Calu3 (cell line): ENCODE measurements at regions not wholly inside any gene's neighbourhood (a gene's known extent, or its start where the extent isn't known, plus 50 kb on each side); places are given as distances from the start of the nearest gene placed in this dataset.

Experiments
- BruUV-seq: library from RNA; stranded (reverse); fragments of 400-500 nt; replicated peaks from 2 replicates; lab custom pipeline; 2021; lab: Mats Ljungman, UMichigan
- CTCF ChIA-PET: fragments of 300-600 bp; sonication (Branson Sonifier 250); formaldehyde crosslinking; loops from one replicate; lab custom pipeline; 2022; ENCODE audit warnings: antibody characterized with exemption; lab: Charles Lee
- DNase-seq: peaks from one replicate; pipeline ENCODE4 v3.0.0; 2022
- H3K27ac Mint-ChIP-seq: one replicate; pipeline ENCODE4 v1.8.0; 2022; ENCODE audit warnings: mixed read lengths; ENCODE audit not compliant: unreplicated experiment
- H3K27me3 Mint-ChIP-seq: one replicate; pipeline ENCODE4 v1.8.0; 2022; ENCODE audit warnings: mixed read lengths; ENCODE audit not compliant: unreplicated experiment
- H3K36me3 Mint-ChIP-seq: one replicate; pipeline ENCODE4 v1.8.0; 2022; ENCODE audit warnings: mild to moderate bottlenecking, moderate library complexity, mixed read lengths; ENCODE audit not compliant: insufficient read depth, unreplicated experiment
- H3K4me1 Mint-ChIP-seq: one replicate; pipeline ENCODE4 v1.8.0; 2022; ENCODE audit warnings: mild to moderate bottlenecking, low read depth, mixed read lengths; ENCODE audit not compliant: unreplicated experiment
- H3K4me3 Mint-ChIP-seq: one replicate; pipeline ENCODE4 v1.8.0; 2022; ENCODE audit warnings: mild to moderate bottlenecking, low read depth, moderate library complexity, mixed read lengths; ENCODE audit not compliant: unreplicated experiment
- H3K9me3 Mint-ChIP-seq: one replicate; pipeline ENCODE4 v1.8.0; 2022; ENCODE audit warnings: low read depth, mixed read lengths; ENCODE audit not compliant: unreplicated experiment
- intact Hi-C: fragments of 100-400 bp; cut with micrococcal nuclease; formaldehyde crosslinking; loops from one replicate; pipeline ENCODE4 v1.10.0; 2022; ENCODE audit not compliant: unreplicated experiment
- TF ChIP-seq, protein P1 (sequence below): fragments of 200-600 bp; IDR thresholded peaks from one replicate; pipeline ENCODE4 v1.8.0; 2022; ENCODE audit warnings: antibody characterized with exemption; ENCODE audit not compliant: unreplicated experiment

DNA sequence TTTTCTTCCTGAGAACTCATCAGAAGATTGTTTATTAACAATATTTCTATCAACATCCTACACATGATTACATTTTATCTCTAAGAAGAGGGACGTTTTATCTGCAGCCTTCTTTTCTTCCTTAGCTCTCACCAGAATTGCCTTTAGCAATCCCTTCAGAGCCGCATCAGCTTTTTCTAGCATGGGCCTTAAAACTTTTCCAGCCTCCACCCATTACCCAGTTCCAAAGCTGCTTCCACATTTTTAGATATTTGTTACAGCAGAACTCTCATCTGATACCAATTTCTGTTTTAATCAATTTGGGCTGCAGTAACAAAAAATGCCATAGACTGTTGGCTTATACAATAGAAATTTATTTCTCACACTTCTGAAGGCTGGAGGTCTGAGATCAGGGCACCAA lies 281.5 kb downstream of the THBS2 start:
- H3K9me3 Mint-ChIP-seq = no peaks in the 10 kb centered on the region
- DNase-seq = no peak
- H3K4me3 Mint-ChIP-seq = no peak overlapping the region
- BruUV-seq = no TSS peak
- no peak overlapping the region for H3K27ac Mint-ChIP-seq
- CTCF ChIA-PET = no interaction called here
- H3K4me1 Mint-ChIP-seq = peaks cover 14% of the 10 kb centered on the region
- peaks cover 6% of the 10 kb centered on the region for H3K36me3 Mint-ChIP-seq
- intact Hi-C loops = no loop called here
- TF ChIP-seq, protein P1, sequence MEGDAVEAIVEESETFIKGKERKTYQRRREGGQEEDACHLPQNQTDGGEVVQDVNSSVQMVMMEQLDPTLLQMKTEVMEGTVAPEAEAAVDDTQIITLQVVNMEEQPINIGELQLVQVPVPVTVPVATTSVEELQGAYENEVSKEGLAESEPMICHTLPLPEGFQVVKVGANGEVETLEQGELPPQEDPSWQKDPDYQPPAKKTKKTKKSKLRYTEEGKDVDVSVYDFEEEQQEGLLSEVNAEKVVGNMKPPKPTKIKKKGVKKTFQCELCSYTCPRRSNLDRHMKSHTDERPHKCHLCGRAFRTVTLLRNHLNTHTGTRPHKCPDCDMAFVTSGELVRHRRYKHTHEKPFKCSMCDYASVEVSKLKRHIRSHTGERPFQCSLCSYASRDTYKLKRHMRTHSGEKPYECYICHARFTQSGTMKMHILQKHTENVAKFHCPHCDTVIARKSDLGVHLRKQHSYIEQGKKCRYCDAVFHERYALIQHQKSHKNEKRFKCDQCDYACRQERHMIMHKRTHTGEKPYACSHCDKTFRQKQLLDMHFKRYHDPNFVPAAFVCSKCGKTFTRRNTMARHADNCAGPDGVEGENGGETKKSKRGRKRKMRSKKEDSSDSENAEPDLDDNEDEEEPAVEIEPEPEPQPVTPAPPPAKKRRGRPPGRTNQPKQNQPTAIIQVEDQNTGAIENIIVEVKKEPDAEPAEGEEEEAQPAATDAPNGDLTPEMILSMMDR = no peak
- no peaks in the 10 kb centered on the region for H3K27me3 Mint-ChIP-seq

GRCh38 chr6:168971549-168971948 lies 282.1 kb downstream of the THBS2 start:
- Mint-ChIP-seq H3K36me3 (peaks cover 6% of the 10 kb centered on the region), H3K27me3 (no peaks in the 10 kb centered on the region)

GRCh38 chr6:168968801-168969200 lies 284.8 kb downstream of the THBS2 start:
- Mint-ChIP-seq H3K9me3 (no peaks in the 10 kb centered on the region), H3K27ac (no peak overlapping the region), H3K4me3 (no peak overlapping the region), H3K27me3 (no peaks in the 10 kb centered on the region), H3K36me3 (peaks cover 6% of the 10 kb centered on the region), H3K4me1 (peaks cover 14% of the 10 kb centered on the region)
- intact Hi-C loops = no loop called here
- BruUV-seq = no TSS peak
- no peak for DNase-seq
- TF ChIP-seq, protein P1 = no peak
- CTCF ChIA-PET = no interaction called here

More at GRCh38 chr6:168971549-168971948, 282.1 kb downstream of the THBS2 start:
- no TSS peak for BruUV-seq
- DNase-seq = no peak
- Mint-ChIP-seq H3K9me3 (no peaks in the 10 kb centered on the region), H3K27ac (no peak overlapping the region), H3K4me1 (peaks cover 14% of the 10 kb centered on the region), H3K4me3 (no peak overlapping the region)
- CTCF ChIA-PET = no interaction called here
- intact Hi-C loops = no loop called here
- TF ChIP-seq, protein P1 = no peak

- TF ChIP-seq, protein P1 = no peak
- Mint-ChIP-seq H3K27ac (peak overlapping the region; percentile 77), H3K27me3 (no peaks in the 10 kb centered on the region), H3K36me3 (peaks cover 6% of the 10 kb centered on the region), H3K4me3 (no peak overlapping the region), H3K9me3 (no peaks in the 10 kb centered on the region), H3K4me1 (peaks cover 14% of the 10 kb centered on the region)
- peak; percentile 79 for DNase-seq
- CTCF ChIA-PET = interaction anchor here (0.6 kb wide), 1 partner anchor 83 kb away, joined by 3 read pairs; no protein-coding TSS in a partner anchor
- intact Hi-C loops = no loop called here
- BruUV-seq = no TSS peak
Observed at GRCh38 chr6:168968228-168968627, 285.4 kb downstream of the THBS2 start.
